ENCODE measurements at regions not wholly inside any gene's neighbourhood (a gene's known extent, or its start where the extent isn't known, plus 50 kb on each side); places are given as distances from the start of the nearest gene placed in this dataset.
"Not testable (repeated sequence)": the region's sequence is repeated elsewhere in the genome, so short reads cannot be mapped to it uniquely, and the experiment has no call there.

DNA sequence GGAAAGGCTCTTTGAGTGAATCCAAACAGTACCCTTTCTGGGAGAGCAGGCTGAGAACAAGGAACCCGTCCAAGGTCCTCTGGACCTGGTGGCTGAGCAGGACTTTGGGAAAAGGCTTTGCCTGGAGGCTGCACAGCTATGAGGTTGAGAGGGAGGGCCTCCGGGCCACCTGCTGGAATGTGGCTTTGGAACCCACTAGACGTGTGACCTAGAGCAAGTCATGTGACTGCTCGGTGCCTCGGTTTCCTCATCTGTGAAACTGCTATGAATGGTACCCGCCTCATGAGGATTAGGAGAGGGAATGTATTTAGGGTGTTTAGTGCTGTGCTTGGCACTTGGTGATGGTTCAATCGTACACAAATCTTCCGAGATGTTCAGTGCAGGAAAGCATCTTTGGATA, 50.4 kb downstream of the HAPSTR1 start:
- DNase-seq, result no peak

DNA sequence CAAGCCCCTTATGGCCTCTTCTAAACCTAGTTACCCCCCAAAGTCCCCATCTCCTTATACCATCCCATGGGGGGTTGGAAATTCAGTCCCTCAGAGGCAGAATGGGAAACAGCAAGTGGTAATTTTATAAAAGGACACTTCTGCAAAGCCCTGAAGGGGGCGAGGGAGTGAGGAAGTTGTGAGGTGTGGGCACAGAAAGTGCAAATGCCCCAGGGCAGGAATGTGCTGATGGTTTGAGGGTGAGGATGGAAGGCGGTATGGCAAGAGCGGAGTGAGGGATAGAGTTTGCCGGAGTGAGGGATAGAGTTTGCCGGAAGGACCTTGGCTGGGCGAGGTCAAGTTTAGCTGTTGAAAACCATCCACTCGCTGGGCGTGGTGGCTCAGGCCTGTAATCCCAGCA, 52.7 kb downstream of the HAPSTR1 start:
- no peak for DNase-seq

DNA sequence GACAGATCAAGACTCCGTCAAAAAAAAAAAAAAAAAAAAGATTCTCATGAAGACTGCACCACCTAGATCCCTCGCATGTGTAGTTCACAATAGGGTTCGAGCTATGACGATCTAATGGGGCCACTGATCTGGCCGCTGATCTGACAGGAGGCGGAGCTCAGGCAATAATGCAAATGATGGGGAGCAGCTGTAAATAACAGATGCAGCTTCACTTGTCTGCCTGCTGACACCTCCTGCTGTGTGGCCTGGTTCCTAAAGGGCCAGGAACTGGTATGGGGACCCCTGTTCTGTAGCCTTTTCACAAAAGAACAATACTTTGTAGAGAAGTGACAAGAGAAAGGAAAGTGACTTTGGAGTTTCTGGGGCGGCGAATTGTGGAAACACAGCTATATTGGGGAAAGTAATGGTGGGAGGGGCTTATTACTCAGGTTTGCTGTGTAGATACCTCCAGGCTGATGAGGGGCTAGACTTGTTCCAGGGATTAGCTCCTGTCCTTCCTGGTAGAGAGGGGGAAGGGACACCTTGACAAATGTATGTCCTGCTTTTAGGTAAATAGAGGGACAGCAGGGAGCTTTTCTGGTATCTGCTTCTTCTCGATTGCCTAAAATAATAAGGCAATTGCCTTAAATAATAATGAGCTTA, 57.1 kb downstream of the HAPSTR1 start:
- DNase-seq, result no peak

DNA sequence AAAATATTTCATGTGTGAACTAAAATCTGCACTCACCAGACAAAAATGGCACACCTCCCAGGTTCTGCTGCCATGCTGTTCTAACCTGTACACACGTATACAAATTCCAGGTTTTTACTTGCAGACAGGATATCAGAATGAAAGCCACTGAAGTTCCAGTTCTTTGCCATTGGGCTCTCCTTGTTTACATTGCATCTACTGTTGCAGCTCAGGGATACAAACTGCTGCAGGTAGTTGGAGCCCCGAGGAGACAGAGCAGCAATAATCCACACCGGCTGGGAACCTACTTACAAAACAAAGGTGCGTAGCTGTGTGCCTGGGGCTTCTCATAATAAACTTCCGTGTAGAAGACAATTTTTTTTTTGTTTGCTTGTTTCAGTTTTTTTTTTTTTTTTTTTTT, 59.6 kb downstream of the HAPSTR1 start:
- peak; percentile 8 for DNase-seq

DNA sequence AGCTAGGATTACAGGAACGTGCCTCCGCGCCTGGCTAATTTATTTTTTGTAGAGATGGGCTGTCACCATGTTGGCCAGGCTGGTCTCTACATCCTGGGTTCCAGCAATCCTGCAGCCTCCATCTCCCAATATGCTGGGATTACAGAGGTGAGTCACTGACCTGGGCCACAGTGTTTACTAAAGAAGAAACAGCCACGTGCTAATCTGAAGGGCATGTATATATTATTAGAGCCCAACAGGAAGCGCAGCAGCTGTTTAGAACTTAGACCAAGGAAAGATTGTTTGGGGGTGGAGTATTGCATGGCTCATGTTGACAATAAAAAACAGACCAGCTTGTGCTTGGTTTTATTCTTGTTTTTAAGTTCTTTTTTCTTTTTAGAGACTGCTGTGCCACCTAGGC, 60.2 kb downstream of the HAPSTR1 start:
- peak; percentile 12 for DNase-seq

DNA sequence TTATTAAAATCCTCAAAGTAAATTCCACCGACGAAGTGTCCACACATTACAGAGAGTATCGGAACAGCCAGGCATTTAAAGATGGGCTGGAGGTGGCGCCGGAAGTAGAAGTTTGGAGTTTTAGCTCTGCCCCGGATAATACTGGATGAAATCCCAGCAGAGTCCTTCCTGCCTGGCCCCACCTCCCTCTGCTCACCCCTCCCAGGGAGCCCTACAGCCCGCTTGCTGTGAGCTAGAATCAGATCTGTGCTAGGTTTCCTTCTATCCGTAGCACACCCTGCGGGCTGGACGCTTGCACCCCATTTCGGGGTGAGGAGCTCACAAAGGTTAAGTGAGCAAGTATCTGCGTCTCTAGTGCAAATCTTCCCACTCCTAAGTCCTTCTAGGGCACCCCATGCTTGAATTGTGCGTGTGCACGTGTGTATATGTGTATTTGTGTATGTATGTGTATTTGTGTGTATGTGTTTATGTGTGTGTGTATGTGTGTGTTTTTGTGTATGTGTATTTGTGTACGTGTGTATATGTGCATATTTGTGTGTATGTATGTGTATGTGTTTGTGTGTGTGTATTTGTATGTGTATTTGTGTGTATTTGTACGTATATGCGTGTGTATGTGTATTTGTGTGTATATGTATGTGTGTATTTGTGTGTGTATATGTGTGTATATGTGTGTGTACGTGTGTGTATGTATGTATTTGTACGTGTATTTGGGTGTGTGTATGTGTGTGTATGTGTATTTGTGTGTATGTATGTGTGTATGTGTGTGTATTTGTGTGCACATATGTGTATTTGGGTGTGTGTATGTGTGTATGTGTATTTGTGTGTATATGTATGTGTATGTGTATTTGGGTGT, 61.4 kb downstream of the HAPSTR1 start:
- no peak for DNase-seq

DNA sequence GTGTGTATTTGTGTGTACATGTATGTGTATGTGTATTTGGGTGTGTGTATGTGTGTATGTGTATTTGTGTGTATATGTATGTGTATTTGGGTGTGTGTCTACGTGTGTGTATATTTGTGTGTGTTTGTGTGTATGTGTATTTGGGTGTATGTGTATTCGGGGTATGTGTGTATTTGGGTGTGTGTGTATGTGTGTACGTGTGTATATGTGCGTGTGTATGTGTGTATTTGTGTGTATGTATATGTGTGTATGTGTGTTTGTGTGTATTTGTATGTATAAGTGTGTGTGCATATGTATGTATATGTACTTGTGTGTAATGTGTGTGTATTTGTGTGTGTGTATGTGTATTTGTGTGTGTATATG, 62.0 kb downstream of the HAPSTR1 start:
- DNase-seq, result no peak

DNA sequence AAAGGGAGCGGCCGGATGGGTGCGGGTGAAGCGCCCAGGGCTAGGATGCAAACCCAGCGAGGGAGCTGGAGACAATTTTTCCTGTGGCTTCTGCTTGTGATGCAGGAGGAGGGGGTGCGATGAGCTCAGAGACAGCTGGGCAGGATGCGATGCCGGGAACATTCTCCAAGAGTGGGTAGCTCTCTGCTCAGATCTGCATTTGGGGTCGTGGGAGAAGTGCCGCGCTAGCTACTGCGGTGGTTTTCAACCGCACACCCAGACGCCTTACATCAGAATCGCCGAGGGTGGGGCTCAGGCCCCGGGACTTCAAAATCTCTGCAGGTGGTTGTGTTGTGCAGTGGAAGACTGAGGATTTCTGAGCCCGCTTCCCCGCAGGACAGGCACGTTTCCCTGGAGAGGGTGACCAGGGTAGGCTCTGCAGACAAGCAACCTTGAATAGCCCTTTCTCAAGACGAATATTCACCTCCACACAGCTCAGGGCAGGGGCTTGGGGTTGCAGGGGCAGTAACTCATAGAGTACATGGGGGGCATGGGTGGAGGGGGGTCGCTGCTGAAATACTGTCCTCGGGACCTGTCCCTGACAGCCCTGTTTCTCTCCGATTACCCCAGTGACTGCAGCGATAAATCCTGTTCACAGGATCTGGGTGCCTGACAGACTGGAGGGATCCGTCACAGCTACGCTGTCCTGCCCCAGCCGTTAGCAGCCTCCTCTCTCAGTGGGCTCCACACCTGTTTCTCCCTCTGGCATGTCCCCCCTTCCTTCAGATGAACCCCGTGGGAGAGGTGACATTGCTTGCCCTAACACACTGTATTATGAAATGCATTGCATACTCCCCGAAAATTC, 63.3 kb downstream of the HAPSTR1 start:
- no peak for DNase-seq

DNA sequence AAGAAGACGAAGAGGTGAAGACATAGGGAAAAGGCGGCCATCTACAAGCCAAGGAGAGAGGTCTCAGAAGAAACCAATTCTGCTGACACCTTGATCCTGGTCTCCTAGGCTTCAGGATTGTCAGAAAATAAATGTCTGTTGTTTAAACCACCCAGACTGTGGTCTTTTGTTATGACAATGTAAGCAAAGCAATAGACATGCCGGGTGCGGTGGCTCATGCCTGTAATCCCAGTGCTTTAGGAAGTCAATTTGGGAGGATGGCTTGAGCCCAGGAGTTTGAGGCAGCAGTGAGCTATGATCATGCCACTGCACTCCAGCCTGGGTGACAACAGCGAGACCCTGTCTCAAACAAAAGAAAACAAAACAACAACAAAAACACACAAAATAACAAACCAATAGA, 64.4 kb downstream of the HAPSTR1 start:
- DNase-seq, result no peak

DNA sequence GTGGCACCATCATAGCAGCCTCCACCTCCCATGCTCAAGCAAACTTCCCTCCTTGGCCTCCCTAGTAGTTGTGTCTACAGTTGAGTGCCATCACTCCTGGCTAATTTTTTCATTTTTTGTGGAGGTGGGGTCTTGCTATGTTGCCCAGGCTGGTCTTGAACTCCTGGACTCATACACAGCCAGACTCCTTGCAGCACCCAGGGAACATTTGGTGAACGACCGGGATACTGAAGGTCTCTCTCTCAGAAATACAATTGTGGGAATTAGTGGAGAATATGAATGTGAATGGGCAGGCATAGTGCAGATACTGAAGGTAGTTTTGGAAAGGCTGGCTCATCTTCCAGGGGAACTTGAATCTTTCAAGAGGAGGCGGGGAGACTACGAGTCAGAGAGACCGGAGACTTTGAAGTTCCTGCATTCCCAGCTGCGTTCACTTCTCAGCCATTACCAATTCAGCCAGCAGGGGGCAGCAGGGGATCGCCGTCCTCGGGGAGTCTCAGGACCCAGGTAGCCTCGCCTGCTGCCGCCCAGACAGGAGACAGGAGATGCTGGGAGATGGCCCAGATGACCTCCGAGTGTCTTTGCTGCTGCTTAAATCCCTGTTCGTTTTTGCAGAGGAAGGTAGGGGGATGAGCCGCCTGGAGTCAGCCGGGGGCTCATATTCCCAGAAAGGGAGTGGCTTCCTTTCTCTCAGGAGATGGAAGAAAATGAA, 68.6 kb downstream of the HAPSTR1 start:
- peak; percentile 44 for DNase-seq

DNA sequence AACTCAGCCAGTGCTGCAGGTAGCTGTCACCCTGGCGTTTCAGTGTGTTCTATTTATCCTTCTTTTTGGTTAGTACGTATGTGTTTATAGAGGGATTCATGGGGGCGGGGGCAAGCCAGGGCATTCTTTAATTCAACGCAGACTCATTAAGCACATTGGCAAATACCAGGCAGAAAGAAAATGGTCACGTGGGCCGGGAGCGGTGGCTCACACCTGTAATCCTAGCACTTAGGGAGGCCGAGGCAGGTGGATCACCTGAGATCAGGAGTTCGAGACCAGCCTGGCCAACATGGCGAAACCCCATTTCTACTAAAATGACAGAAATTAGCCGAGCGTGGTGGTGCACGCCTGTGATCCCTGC, 69.1 kb downstream of the HAPSTR1 start:
- no peak for DNase-seq

DNA sequence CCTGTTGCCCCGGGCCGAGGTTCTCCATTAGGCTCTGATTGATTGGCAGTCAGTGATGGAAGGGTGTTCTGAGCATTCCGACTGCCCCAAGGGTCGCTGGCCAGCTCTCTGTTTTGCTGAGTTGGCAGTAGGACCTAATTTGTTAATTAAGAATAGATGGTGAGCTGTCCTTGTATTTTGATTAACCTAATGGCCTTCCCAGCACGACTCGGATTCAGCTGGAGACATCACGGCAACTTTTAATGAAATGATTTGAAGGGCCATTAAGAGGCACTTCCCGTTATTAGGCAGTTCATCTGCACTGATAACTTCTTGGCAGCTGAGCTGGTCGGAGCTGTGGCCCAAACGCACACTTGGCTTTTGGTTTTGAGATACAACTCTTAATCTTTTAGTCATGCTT, 74.2 kb downstream of the HAPSTR1 start:
- no peak for DNase-seq

DNA sequence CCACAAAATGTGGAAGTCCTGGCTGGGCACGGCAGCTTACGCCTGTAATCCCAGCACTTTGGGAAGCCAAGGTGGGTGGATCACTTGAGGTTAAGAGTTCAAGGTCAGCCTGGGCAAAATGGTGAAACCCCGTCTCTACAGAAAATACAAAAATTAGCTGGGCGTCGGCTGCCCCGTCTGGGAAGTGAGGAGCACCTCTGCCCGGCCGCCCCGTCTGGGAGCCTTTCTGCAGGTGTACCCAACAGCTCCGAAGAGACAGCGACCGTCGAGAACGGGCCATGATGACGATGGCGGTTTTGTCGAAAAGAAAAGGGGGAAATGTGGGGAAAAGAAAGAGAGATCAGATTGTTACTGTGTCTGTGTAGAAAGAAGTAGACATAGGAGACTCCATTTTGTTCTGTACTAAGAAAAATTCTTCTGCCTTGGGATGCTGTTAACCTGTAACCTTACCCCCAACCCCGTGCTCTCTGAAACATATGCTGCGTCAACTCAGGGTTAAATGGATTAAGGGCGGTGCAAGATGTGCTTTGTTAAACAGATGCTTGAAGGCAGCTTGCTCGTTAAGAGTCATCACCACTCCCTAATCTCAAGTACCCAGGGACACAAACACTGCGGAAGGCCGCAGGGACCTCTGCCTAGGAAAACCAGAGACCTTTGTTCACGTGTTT, 75.0 kb downstream of the HAPSTR1 start:
- not testable (repeated sequence) for DNase-seq

DNA sequence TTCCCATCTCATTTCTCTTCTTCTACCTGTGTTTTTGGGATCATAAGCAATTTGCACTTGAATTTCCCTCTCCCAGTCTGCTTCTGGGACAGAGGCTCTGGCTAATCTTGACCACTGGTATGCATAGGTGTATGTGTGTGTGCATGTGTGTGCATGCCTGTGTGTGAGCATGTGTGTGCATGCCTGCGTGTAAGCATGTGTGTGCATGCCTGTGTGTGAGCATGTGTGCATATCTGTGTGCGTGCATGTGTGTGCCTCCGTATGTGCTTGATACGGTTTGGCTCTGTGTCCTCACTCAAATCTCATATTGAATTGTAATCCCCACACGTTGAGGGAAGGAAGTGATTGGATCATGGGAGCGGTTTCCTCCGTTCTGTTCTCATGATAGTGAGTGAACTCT, 77.7 kb downstream of the HAPSTR1 start:
- no peak for DNase-seq

DNA sequence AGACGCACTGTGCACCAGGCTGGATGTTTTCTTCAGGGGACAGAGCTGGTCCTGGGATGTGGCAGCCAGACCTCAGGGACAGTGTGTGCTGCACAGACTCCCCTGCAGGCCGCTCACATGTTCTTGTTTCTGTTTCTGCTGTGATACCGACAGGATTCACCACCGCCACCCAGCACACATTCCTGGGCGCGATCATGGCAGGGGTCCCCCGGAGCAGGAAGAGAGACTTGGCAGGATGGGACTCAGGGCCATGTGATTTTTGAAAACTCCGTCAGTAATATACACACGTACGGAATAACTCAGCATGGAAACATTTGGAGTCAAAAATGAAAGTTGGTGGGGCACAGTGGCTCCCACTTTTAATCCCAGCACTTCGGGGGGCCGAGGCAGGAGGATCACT, 79.0 kb downstream of the HAPSTR1 start:
- no peak for DNase-seq

DNA sequence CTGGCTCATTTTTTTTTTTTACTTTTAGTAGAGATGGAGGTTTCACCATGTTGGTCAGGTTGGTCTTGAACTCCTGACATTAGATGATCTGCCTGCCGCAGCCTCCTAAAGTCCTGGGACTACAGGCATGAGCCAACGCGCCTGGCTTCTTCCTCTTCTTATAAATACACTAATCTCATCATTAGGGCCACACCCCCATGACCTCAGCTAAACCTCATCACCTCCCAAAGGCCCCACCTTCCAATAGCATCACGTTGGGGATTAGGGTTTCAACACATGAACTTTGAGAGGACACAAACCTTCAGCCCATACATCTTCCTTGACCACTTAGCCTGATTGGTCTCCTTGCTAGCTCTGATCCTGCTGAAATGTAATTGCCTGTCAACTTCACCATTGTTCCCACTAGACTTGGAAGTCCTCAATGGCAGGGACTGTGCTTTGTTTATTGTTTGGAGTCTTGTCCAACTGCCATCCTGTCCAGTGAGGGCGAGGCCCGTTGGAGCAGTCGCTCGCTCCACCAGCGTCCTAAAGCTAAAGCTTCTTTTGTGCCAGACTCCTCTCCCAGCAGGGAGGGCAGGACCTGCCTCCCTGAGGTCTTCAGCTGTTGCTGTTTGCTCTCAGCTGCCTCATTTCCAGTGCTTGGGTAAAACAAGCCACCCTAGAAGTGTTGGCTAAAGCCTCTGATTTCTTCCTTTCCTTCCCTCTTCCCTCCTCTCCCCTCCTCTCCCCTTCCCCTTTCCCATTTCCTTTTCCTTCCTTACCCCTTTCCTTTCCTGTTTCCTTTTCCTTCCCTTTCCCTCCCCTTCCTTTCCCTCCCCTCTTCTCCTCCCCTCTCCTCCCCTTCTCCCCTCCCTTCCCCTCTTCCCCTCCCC, 85.3 kb downstream of the HAPSTR1 start:
- DNase-seq, result no peak

DNA sequence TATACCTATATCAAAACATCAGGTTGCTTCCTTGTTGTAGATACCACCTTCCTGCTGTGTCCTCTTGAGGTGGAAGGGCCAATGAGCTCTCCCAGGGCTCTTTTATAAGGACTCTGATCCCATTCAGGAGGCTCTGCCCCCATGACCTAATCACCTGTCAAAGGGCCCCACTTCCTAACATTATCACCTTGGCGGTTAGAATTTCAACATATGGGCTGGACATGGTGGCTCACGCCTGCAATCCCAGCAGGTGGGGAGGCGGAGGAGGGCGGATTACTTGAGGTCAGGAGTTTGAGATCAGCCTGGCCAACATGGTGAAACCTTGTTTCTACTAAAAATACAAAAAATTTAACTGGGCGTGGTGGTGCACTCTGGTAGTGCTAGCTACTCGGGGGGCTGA, 86.4 kb downstream of the HAPSTR1 start:
- DNase-seq, result no peak

DNA sequence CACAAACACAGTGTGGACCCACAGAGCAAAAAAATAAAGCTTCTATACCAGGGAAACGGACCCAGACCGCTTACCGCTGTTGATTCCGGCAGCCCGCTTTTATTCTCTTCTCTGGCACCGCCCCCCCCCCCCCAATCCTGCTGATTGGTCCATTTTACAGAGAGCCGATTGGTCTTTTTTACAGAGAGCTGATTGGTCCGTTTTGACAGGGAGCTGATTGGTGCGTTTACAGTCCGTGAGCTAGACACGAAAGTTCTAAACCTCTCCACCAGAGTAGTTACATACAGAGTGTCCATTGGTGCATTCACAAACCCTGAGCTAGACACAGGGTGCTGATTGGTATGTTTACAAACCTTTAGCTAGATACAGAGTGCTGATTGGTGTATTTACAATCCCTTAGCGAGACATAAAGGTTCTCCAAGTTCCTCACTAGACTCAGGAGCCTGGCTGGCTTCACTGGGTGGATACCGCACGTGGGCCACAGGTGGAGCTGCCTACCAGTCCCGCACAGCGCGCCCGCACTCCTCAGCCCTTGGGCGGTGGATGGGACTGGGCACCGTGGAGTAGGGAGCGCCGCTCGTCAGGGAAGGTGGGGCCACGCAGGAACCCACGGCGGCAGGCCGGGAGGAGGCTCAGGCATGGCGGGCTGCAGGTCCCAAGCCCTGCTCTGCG, 92.4 kb downstream of the HAPSTR1 start:
- DNase-seq, result no peak

DNA sequence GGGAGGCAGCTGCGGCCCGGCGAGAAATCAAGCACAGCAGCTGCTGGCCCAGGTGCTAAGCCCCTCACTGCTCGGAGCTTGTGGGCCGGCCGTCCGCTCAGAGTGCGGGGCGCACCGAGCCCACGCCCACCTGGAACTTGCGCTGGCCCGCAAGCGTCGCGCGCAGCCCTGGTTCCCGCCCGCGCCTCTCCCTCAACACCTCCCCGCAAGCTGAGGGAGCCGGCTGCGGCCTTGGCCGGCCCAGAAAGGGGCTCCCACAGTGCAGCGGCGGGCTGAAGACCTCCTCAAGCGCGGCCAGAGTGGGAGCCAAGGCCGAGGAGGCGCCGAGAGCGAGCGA, 92.9 kb downstream of the HAPSTR1 start:
- DNase-seq, result no peak

DNA sequence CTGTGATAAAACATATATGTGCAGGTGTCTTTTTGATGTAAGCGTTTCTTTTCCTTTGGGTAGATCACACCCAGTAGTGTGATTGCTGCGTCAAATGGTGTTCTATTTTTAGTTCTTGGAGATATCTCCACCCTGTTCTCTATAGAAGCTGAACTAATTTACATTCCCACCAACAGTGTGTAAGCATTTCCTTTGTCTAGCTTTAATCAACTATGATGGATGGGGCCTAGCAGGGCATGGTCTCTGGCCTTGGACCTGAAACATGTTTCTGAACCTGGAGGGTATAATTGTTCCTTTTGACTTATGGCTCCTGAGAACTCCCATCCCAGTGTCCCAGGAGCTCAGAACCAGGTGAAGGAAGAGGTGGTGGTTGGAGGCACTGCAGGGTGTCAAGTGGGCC, 93.9 kb downstream of the HAPSTR1 start:
- no peak for DNase-seq

DNA sequence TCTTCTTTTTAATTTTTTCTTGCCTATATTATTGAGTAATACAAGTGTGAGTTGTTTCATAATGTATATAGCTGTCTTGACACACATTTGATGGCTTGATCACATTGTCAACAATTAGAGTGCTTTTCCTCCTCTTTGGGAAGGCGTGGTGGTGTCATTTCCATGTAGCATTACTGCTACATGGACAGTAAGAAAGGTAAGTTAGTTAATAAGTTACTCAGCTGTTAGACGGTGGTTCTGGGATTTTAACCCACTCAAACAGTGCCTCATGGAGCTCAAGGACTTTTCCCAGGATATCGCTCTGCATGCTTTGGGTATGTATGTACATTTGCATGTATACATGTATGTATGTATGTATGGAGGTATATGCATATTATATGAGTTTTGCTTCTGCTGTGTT, 94.6 kb downstream of the HAPSTR1 start:
- DNase-seq, result no peak
